H1 (cell line): ENCODE measurements at regions not wholly inside any gene's neighbourhood (a gene's known extent, or its start where the extent isn't known, plus 50 kb on each side); places are given as distances from the start of the nearest gene placed in this dataset.

ENCODE experiments used
- CTCF ChIA-PET: fragments of 300-600 bp; sonication (Branson Sonifier 250); formaldehyde crosslinking; loops from one replicate; lab custom pipeline; 2021; ENCODE audit not compliant: partially characterized antibody; lab: Charles Lee
- POLR2A ChIA-PET: fragments of 300-600 bp; sonication (Branson Sonifier 250); formaldehyde crosslinking; loops from one replicate; lab custom pipeline; 2021; ENCODE audit warnings: inconsistent platforms; ENCODE audit not compliant: partially characterized antibody; lab: Charles Lee
- DNase-seq, 2 experiments: peaks; one replicate each; pipeline versions ENCODE4 v3.0.0 to v3.0.0-alpha.2; 2010 to 2022; ENCODE audit warnings: low spot score in 2 of 2, low read depth in 1 of 2, mixed read lengths in 1 of 2
- FAIRE-seq: peaks from 2 replicates; lab custom pipeline; 2011; peaks lifted over from hg19 to GRCh38; lab: Jason Lieb, UNC
- H2AFZ ChIP-seq: 2 replicates; pipeline ENCODE4 v1.8.1; 2012; ENCODE audit warnings: low read length, inconsistent platforms
- H2AK5ac ChIP-seq: 2 replicates; pipeline ENCODE4 v1.6.1; 2013; ENCODE audit warnings: low read depth, low read length
- H2BK120ac ChIP-seq: replicated peaks from 2 replicates; pipeline ENCODE3; 2013; ENCODE audit warnings: low read depth, low read length, inconsistent platforms
- H2BK12ac ChIP-seq: 2 replicates; pipeline ENCODE4 v1.6.1; 2013; ENCODE audit warnings: low read depth, low read length
- H2BK15ac ChIP-seq: 2 replicates; pipeline ENCODE4 v1.6.1; 2013; ENCODE audit warnings: low read length
- H2BK20ac ChIP-seq: 2 replicates; pipeline ENCODE4 v1.6.1; 2013; ENCODE audit warnings: low read length
- H2BK5ac ChIP-seq: 2 replicates; pipeline ENCODE4 v1.6.1; 2013; ENCODE audit warnings: low read depth, low read length
- H3K14ac ChIP-seq: 2 replicates; pipeline ENCODE4 v1.6.1; 2013; ENCODE audit warnings: inconsistent platforms; ENCODE audit not compliant: insufficient read length
- H3K18ac ChIP-seq: 2 replicates; pipeline ENCODE4 v1.6.1; 2013; ENCODE audit warnings: low read length; ENCODE audit errors: extremely low read depth
- H3K23ac ChIP-seq: 2 replicates; pipeline ENCODE4 v1.6.1; 2013; ENCODE audit warnings: inconsistent platforms; ENCODE audit not compliant: insufficient read length
- H3K23me2 ChIP-seq: 2 replicates; pipeline ENCODE4 v1.6.1; 2013; ENCODE audit warnings: low read depth, low read length
- H3K27ac ChIP-seq: 2 replicates; pipeline ENCODE4 v1.6.1; 2011; ENCODE audit warnings: low read depth, low read length, inconsistent platforms
- H3K27me3 ChIP-seq, 4 experiments: replicated peaks in 1 of 4; 1 replicate in 1 of 4; 2 replicates in 3 of 4; pipeline versions ENCODE4 v1.6.1 to v1.8.1; 2011 to 2013; ENCODE audit warnings: low read length in 3 of 4, mild to moderate bottlenecking in 3 of 4, inconsistent platforms in 2 of 4, mixed read lengths in 2 of 4, moderate library complexity in 1 of 4; ENCODE audit not compliant: control insufficient read depth in 3 of 4, insufficient read depth in 3 of 4; ENCODE audit errors: extremely low read depth in 1 of 4
- H3K36me3 ChIP-seq, 4 experiments: 2 replicates each; pipeline versions ENCODE4 v1.6.1 to v1.8.1; 2011 to 2013; ENCODE audit warnings: mild to moderate bottlenecking in 4 of 4, low read length in 3 of 4, moderate library complexity in 2 of 4, control low read depth in 1 of 4, inconsistent platforms in 1 of 4; ENCODE audit not compliant: insufficient read depth in 4 of 4, control insufficient read depth in 2 of 4
- H3K4ac ChIP-seq: replicated peaks from 2 replicates; pipeline ENCODE3; 2013; ENCODE audit warnings: low read length, low read depth, mixed read lengths, inconsistent platforms; ENCODE audit not compliant: insufficient read length
- H3K4me1 ChIP-seq, 4 experiments: replicated peaks in 1 of 4; 1 replicate in 1 of 4; 2 replicates in 3 of 4; pipeline versions ENCODE4 v1.6.1 to v1.8.1; 2011 to 2013; ENCODE audit warnings: low read length in 3 of 4, inconsistent platforms in 2 of 4, mixed read lengths in 1 of 4; ENCODE audit not compliant: insufficient read depth in 4 of 4, control insufficient read depth in 3 of 4
- H3K4me2 ChIP-seq, 2 experiments: 2 replicates each; pipeline versions ENCODE4 v1.6.1 to v1.8.1; 2011 to 2013; ENCODE audit warnings: low read depth in 2 of 2, low read length in 2 of 2, control low read depth in 1 of 2, inconsistent platforms in 1 of 2, mild to moderate bottlenecking in 1 of 2; ENCODE audit not compliant: insufficient read depth in 1 of 2
- H3K4me3 ChIP-seq, 4 experiments: fragments of 200-600, 300-600 bp in 1 of 4; sonication (generic), shearing (Covaris generic), sonication (Bioruptor Twin) in 1 of 4; 2 replicates each; pipeline versions ENCODE4 v1.5.1 to v1.8.1; 2011 to 2016; ENCODE audit warnings: low read length in 4 of 4, low read depth in 3 of 4, control low read depth in 2 of 4, inconsistent platforms in 2 of 4, mild to moderate bottlenecking in 2 of 4, mixed read lengths in 1 of 4, moderate library complexity in 1 of 4; ENCODE audit not compliant: insufficient read depth in 2 of 4; ENCODE audit errors: extremely low read depth in 1 of 4
- H3K56ac ChIP-seq: replicated peaks from 2 replicates; pipeline ENCODE3; 2013; ENCODE audit warnings: low read depth, mild to moderate bottlenecking, mixed read lengths, low read length, inconsistent platforms; ENCODE audit not compliant: insufficient read length
- H3K79me1 ChIP-seq: 2 replicates; pipeline ENCODE4 v1.6.1; 2013; ENCODE audit warnings: low read depth, low read length, control low read depth
- H3K79me2 ChIP-seq, 2 experiments: 2 replicates each; pipeline versions ENCODE4 v1.6.1 to v1.8.1; 2012 to 2013; ENCODE audit warnings: low read length in 2 of 2, mild to moderate bottlenecking in 2 of 2, inconsistent platforms in 1 of 2; ENCODE audit not compliant: insufficient read depth in 2 of 2, control insufficient read depth in 1 of 2
- H3K9ac ChIP-seq, 4 experiments: replicated peaks in 1 of 4; 1 replicate in 1 of 4; 2 replicates in 3 of 4; pipeline versions ENCODE4 v1.6.1 to v1.8.1; 2011 to 2013; ENCODE audit warnings: low read depth in 3 of 4, low read length in 3 of 4, control low read depth in 2 of 4, mild to moderate bottlenecking in 2 of 4, moderate library complexity in 2 of 4, inconsistent platforms in 1 of 4; ENCODE audit errors: extremely low read depth in 1 of 4
- H3K9me3 ChIP-seq, 2 experiments: 2 replicates each; pipeline versions ENCODE4 v1.6.1 to v1.8.1; 2012 to 2013; ENCODE audit warnings: mild to moderate bottlenecking in 2 of 2, moderate library complexity in 2 of 2, control low read depth in 1 of 2, inconsistent platforms in 1 of 2, low read depth in 1 of 2, low read length in 1 of 2, mixed read lengths in 1 of 2; ENCODE audit not compliant: insufficient read depth in 2 of 2
- H4K20me1 ChIP-seq, 2 experiments: replicated peaks in 1 of 2; 2 replicates each; pipeline versions ENCODE3 to v1.8.1; 2011 to 2013; ENCODE audit warnings: inconsistent platforms in 2 of 2, low read length in 2 of 2, mild to moderate bottlenecking in 1 of 2; ENCODE audit not compliant: insufficient read depth in 2 of 2, control insufficient read depth in 1 of 2
- H4K5ac ChIP-seq: 2 replicates; pipeline ENCODE4 v1.6.1; 2013; ENCODE audit warnings: low read length, low read depth, mixed read lengths, inconsistent platforms; ENCODE audit not compliant: insufficient read length
- H4K8ac ChIP-seq: 2 replicates; pipeline ENCODE4 v1.8.0; 2013; ENCODE audit warnings: mild to moderate bottlenecking, moderate library complexity, low read length, inconsistent platforms; ENCODE audit not compliant: insufficient read depth; ENCODE audit errors: extremely low read depth
- H4K91ac ChIP-seq: replicated peaks from 2 replicates; pipeline ENCODE3; 2013; ENCODE audit warnings: low read length, mixed read lengths, inconsistent platforms; ENCODE audit not compliant: insufficient read length
- GTF2F1 ChIP-seq: IDR thresholded peaks from 2 replicates; pipeline ENCODE4 v1.6.1; 2012; ENCODE audit warnings: low read depth, low read length, improper control_type of control experiment, borderline replicate concordance
- RNF2 ChIP-seq: fragments of 200-900, 300-1000 bp; sonication (generic); IDR thresholded peaks from 2 replicates; pipeline ENCODE4 v1.7.1; 2016; ENCODE audit warnings: borderline replicate concordance, low read depth, mild to moderate bottlenecking, antibody characterized with exemption, low read length; ENCODE audit not compliant: poor library complexity, severe bottlenecking; ENCODE audit errors: missing control alignments
- TAF1 ChIP-seq: IDR thresholded peaks from 2 replicates; pipeline ENCODE4 v1.6.1; 2011; ENCODE audit warnings: mild to moderate bottlenecking, low read depth, low read length

- H2BK5ac ChIP-seq, result no peak overlapping the region
- no peaks in the 10 kb centered on the region for H3K79me2 ChIP-seq
- H2BK20ac ChIP-seq, result no peak overlapping the region
- H3K4ac ChIP-seq, result no peak overlapping the region
- H3K9ac ChIP-seq, result no peak overlapping the region
- POLR2A ChIA-PET, result no interaction called here
- H2BK120ac ChIP-seq, result no peak overlapping the region
- no peaks in the 10 kb centered on the region for H3K27me3 ChIP-seq
- CTCF ChIA-PET, result no interaction called here
- H2BK12ac ChIP-seq, result no peak overlapping the region
- no peak overlapping the region for H3K4me2 ChIP-seq
- DNase-seq (no peak), FAIRE-seq (no peak)
- no peak overlapping the region for H4K91ac ChIP-seq
- no peaks in the 10 kb centered on the region for H3K79me1 ChIP-seq
- peaks cover 0 to 2% (median 0%) of the 10 kb centered on the region in 4 experiments; a peak in 1 of 8 replicates for H3K36me3 ChIP-seq
- H4K8ac ChIP-seq, result no peak overlapping the region
- H4K5ac ChIP-seq, result no peak overlapping the region
- no peak overlapping the region for H2AFZ ChIP-seq
- no peak overlapping the region for H3K27ac ChIP-seq
- no peaks in the 10 kb centered on the region for H4K20me1 ChIP-seq
- no peak overlapping the region for H3K23ac ChIP-seq
- peaks cover 16 to 28% of the 10 kb centered on the region in 2 experiments for H3K9me3 ChIP-seq
- H3K4me1 ChIP-seq, result no peaks in the 10 kb centered on the region
- no peaks in the 10 kb centered on the region for H3K23me2 ChIP-seq
- H3K14ac ChIP-seq, result no peak overlapping the region
- no peak overlapping the region for H2AK5ac ChIP-seq
- no peak overlapping the region for H3K56ac ChIP-seq
- no peak overlapping the region for H3K18ac ChIP-seq
- no peak overlapping the region for H2BK15ac ChIP-seq
- no peak overlapping the region for H3K4me3 ChIP-seq
- no peak for TF ChIP-seq RNF2
- TF ChIP-seq TAF1, result no peak
- no peak for TF ChIP-seq GTF2F1
Observed at GRCh38 chr2:215207041-215207440, 68.6 kb upstream of the ABCA12 start.
